H1 (cell line): ENCODE measurements at regions not wholly inside any gene's neighbourhood (a gene's known extent, or its start where the extent isn't known, plus 50 kb on each side); places are given as distances from the start of the nearest gene placed in this dataset.

Experiments used
- CTCF ChIA-PET: fragments of 300-600 bp; sonication (Branson Sonifier 250); formaldehyde crosslinking; loops from one replicate; lab custom pipeline; 2021; ENCODE audit not compliant: partially characterized antibody; lab: Charles Lee
- POLR2A ChIA-PET: fragments of 300-600 bp; sonication (Branson Sonifier 250); formaldehyde crosslinking; loops from one replicate; lab custom pipeline; 2021; ENCODE audit warnings: inconsistent platforms; ENCODE audit not compliant: partially characterized antibody; lab: Charles Lee
- DNase-seq, 2 experiments: peaks; one replicate each; pipeline versions ENCODE4 v3.0.0 to v3.0.0-alpha.2; 2010 to 2022; ENCODE audit warnings: low spot score in 2 of 2, low read depth in 1 of 2, mixed read lengths in 1 of 2
- FAIRE-seq: peaks from 2 replicates; lab custom pipeline; 2011; peaks lifted over from hg19 to GRCh38; lab: Jason Lieb, UNC
- H2AFZ ChIP-seq: 2 replicates; pipeline ENCODE4 v1.8.1; 2012; ENCODE audit warnings: low read length, inconsistent platforms
- H2AK5ac ChIP-seq: 2 replicates; pipeline ENCODE4 v1.6.1; 2013; ENCODE audit warnings: low read depth, low read length
- H2BK120ac ChIP-seq: replicated peaks from 2 replicates; pipeline ENCODE3; 2013; ENCODE audit warnings: low read depth, low read length, inconsistent platforms
- H2BK12ac ChIP-seq: 2 replicates; pipeline ENCODE4 v1.6.1; 2013; ENCODE audit warnings: low read depth, low read length
- H2BK15ac ChIP-seq: 2 replicates; pipeline ENCODE4 v1.6.1; 2013; ENCODE audit warnings: low read length
- H2BK20ac ChIP-seq: 2 replicates; pipeline ENCODE4 v1.6.1; 2013; ENCODE audit warnings: low read length
- H2BK5ac ChIP-seq: 2 replicates; pipeline ENCODE4 v1.6.1; 2013; ENCODE audit warnings: low read depth, low read length
- H3K14ac ChIP-seq: 2 replicates; pipeline ENCODE4 v1.6.1; 2013; ENCODE audit warnings: inconsistent platforms; ENCODE audit not compliant: insufficient read length
- H3K18ac ChIP-seq: 2 replicates; pipeline ENCODE4 v1.6.1; 2013; ENCODE audit warnings: low read length; ENCODE audit errors: extremely low read depth
- H3K23ac ChIP-seq: 2 replicates; pipeline ENCODE4 v1.6.1; 2013; ENCODE audit warnings: inconsistent platforms; ENCODE audit not compliant: insufficient read length
- H3K23me2 ChIP-seq: 2 replicates; pipeline ENCODE4 v1.6.1; 2013; ENCODE audit warnings: low read depth, low read length
- H3K27ac ChIP-seq: 2 replicates; pipeline ENCODE4 v1.6.1; 2011; ENCODE audit warnings: low read depth, low read length, inconsistent platforms
- H3K27me3 ChIP-seq, 4 experiments: replicated peaks in 1 of 4; 1 replicate in 1 of 4; 2 replicates in 3 of 4; pipeline versions ENCODE4 v1.6.1 to v1.8.1; 2011 to 2013; ENCODE audit warnings: low read length in 3 of 4, mild to moderate bottlenecking in 3 of 4, inconsistent platforms in 2 of 4, mixed read lengths in 2 of 4, moderate library complexity in 1 of 4; ENCODE audit not compliant: control insufficient read depth in 3 of 4, insufficient read depth in 3 of 4; ENCODE audit errors: extremely low read depth in 1 of 4
- H3K36me3 ChIP-seq, 4 experiments: 2 replicates each; pipeline versions ENCODE4 v1.6.1 to v1.8.1; 2011 to 2013; ENCODE audit warnings: mild to moderate bottlenecking in 4 of 4, low read length in 3 of 4, moderate library complexity in 2 of 4, control low read depth in 1 of 4, inconsistent platforms in 1 of 4; ENCODE audit not compliant: insufficient read depth in 4 of 4, control insufficient read depth in 2 of 4
- H3K4ac ChIP-seq: replicated peaks from 2 replicates; pipeline ENCODE3; 2013; ENCODE audit warnings: low read length, low read depth, mixed read lengths, inconsistent platforms; ENCODE audit not compliant: insufficient read length
- H3K4me1 ChIP-seq, 4 experiments: replicated peaks in 1 of 4; 1 replicate in 1 of 4; 2 replicates in 3 of 4; pipeline versions ENCODE4 v1.6.1 to v1.8.1; 2011 to 2013; ENCODE audit warnings: low read length in 3 of 4, inconsistent platforms in 2 of 4, mixed read lengths in 1 of 4; ENCODE audit not compliant: insufficient read depth in 4 of 4, control insufficient read depth in 3 of 4
- H3K4me2 ChIP-seq, 2 experiments: 2 replicates each; pipeline versions ENCODE4 v1.6.1 to v1.8.1; 2011 to 2013; ENCODE audit warnings: low read depth in 2 of 2, low read length in 2 of 2, control low read depth in 1 of 2, inconsistent platforms in 1 of 2, mild to moderate bottlenecking in 1 of 2; ENCODE audit not compliant: insufficient read depth in 1 of 2
- H3K4me3 ChIP-seq, 4 experiments: fragments of 200-600, 300-600 bp in 1 of 4; sonication (generic), shearing (Covaris generic), sonication (Bioruptor Twin) in 1 of 4; 2 replicates each; pipeline versions ENCODE4 v1.5.1 to v1.8.1; 2011 to 2016; ENCODE audit warnings: low read length in 4 of 4, low read depth in 3 of 4, control low read depth in 2 of 4, inconsistent platforms in 2 of 4, mild to moderate bottlenecking in 2 of 4, mixed read lengths in 1 of 4, moderate library complexity in 1 of 4; ENCODE audit not compliant: insufficient read depth in 2 of 4; ENCODE audit errors: extremely low read depth in 1 of 4
- H3K56ac ChIP-seq: replicated peaks from 2 replicates; pipeline ENCODE3; 2013; ENCODE audit warnings: low read depth, mild to moderate bottlenecking, mixed read lengths, low read length, inconsistent platforms; ENCODE audit not compliant: insufficient read length
- H3K79me1 ChIP-seq: 2 replicates; pipeline ENCODE4 v1.6.1; 2013; ENCODE audit warnings: low read depth, low read length, control low read depth
- H3K79me2 ChIP-seq, 2 experiments: 2 replicates each; pipeline versions ENCODE4 v1.6.1 to v1.8.1; 2012 to 2013; ENCODE audit warnings: low read length in 2 of 2, mild to moderate bottlenecking in 2 of 2, inconsistent platforms in 1 of 2; ENCODE audit not compliant: insufficient read depth in 2 of 2, control insufficient read depth in 1 of 2
- H3K9ac ChIP-seq, 4 experiments: replicated peaks in 1 of 4; 1 replicate in 1 of 4; 2 replicates in 3 of 4; pipeline versions ENCODE4 v1.6.1 to v1.8.1; 2011 to 2013; ENCODE audit warnings: low read depth in 3 of 4, low read length in 3 of 4, control low read depth in 2 of 4, mild to moderate bottlenecking in 2 of 4, moderate library complexity in 2 of 4, inconsistent platforms in 1 of 4; ENCODE audit errors: extremely low read depth in 1 of 4
- H3K9me3 ChIP-seq, 2 experiments: 2 replicates each; pipeline versions ENCODE4 v1.6.1 to v1.8.1; 2012 to 2013; ENCODE audit warnings: mild to moderate bottlenecking in 2 of 2, moderate library complexity in 2 of 2, control low read depth in 1 of 2, inconsistent platforms in 1 of 2, low read depth in 1 of 2, low read length in 1 of 2, mixed read lengths in 1 of 2; ENCODE audit not compliant: insufficient read depth in 2 of 2
- H4K20me1 ChIP-seq, 2 experiments: replicated peaks in 1 of 2; 2 replicates each; pipeline versions ENCODE3 to v1.8.1; 2011 to 2013; ENCODE audit warnings: inconsistent platforms in 2 of 2, low read length in 2 of 2, mild to moderate bottlenecking in 1 of 2; ENCODE audit not compliant: insufficient read depth in 2 of 2, control insufficient read depth in 1 of 2
- H4K5ac ChIP-seq: 2 replicates; pipeline ENCODE4 v1.6.1; 2013; ENCODE audit warnings: low read length, low read depth, mixed read lengths, inconsistent platforms; ENCODE audit not compliant: insufficient read length
- H4K8ac ChIP-seq: 2 replicates; pipeline ENCODE4 v1.8.0; 2013; ENCODE audit warnings: mild to moderate bottlenecking, moderate library complexity, low read length, inconsistent platforms; ENCODE audit not compliant: insufficient read depth; ENCODE audit errors: extremely low read depth
- H4K91ac ChIP-seq: replicated peaks from 2 replicates; pipeline ENCODE3; 2013; ENCODE audit warnings: low read length, mixed read lengths, inconsistent platforms; ENCODE audit not compliant: insufficient read length
- SP4 ChIP-seq: IDR thresholded peaks from 2 replicates; pipeline ENCODE4 v1.6.1; 2012; ENCODE audit warnings: low read length, inconsistent platforms
- TAF7 ChIP-seq: optimal IDR thresholded peaks from 2 replicates; pipeline ENCODE3; 2011; ENCODE audit warnings: low read depth, mild to moderate bottlenecking, inconsistent platforms, low read length, moderate library complexity, borderline replicate concordance

GRCh38 chr11:38011496-38011895, 1413.5 kb upstream of the RAG2 start:
- no peak overlapping the region for H3K18ac ChIP-seq

More at GRCh38 chr11:38011496-38011895, 1413.5 kb upstream of the RAG2 start:
- H2BK20ac ChIP-seq: no peak overlapping the region
- CTCF ChIA-PET: no interaction called here
- no peak for FAIRE-seq
- no peaks in the 10 kb centered on the region for H3K9me3 ChIP-seq
- no peak for TF ChIP-seq TAF7
- no peak for TF ChIP-seq SP4
- TF ChIP-seq, all 59 proteins: peak for 0
- Histone ChIP-seq H3K27me3 (no peaks in the 10 kb centered on the region; a peak in 1 of 7 replicates), H3K4ac (no peak overlapping the region), H2AK5ac (no peak overlapping the region), H4K91ac (no peak overlapping the region), H2BK15ac (no peak overlapping the region), H3K79me1 (no peaks in the 10 kb centered on the region), H3K14ac (no peak overlapping the region), H3K23me2 (no peaks in the 10 kb centered on the region), H4K8ac (no peak overlapping the region), H2BK120ac (no peak overlapping the region), H2BK5ac (no peak overlapping the region), H2BK12ac (no peak overlapping the region), H3K4me1 (no peaks in the 10 kb centered on the region), H4K5ac (no peak overlapping the region), H3K79me2 (no peaks in the 10 kb centered on the region), H3K23ac (no peak overlapping the region), H2AFZ (no peak overlapping the region), H3K27ac (no peak overlapping the region), H3K9ac (no peak overlapping the region), H3K4me2 (no peak overlapping the region), H4K20me1 (no peaks in the 10 kb centered on the region), H3K36me3 (no peaks in the 10 kb centered on the region), H3K4me3 (no peak overlapping the region), H3K56ac (no peak overlapping the region)
- no peak for DNase-seq
- POLR2A ChIA-PET: no interaction called here
